Hematopoietic multipotent progenitor cell treated with erythropoietin and hydrocortisone succinate and interleukin-3 and kit ligand, for 6 days (in vitro differentiated cells): ENCODE measurements at regions not wholly inside any gene's neighbourhood (a gene's known extent, or its start where the extent isn't known, plus 50 kb on each side); places are given as distances from the start of the nearest gene placed in this dataset.
A peak's percentile ranks its signal among the peaks of the same experiment; 100 is the strongest.
"Not testable (repeated sequence)": the region's sequence is repeated elsewhere in the genome, so short reads cannot be mapped to it uniquely, and the experiment has no call there.

ENCODE experiments used
- DNase-seq: peaks from one replicate; pipeline ENCODE4 v3.0.0-alpha.2; 2015

DNA sequence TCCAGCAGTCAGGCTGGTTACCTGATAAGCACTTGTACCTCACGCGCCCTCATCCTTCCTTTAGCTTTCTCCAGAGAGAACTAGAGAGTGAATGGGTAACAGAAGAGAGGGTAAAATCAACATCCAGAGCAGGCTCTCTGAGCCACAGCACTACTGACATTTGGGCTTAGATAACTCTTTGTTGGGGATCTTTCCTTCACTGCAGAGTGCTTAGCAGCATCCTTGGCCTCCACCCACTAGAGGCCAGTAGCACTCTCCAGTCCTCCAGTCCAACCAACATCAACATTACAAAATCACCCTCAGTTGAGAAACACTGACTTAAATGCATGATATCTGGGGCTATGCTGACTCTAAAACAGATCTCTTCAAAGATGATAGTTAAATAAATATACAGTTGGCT, 220.7 kb downstream of the TACR3 start:
- no peak for DNase-seq

- DNase-seq, result no peak
Observed at GRCh38 chr4:103498161-103499070, 221.4 kb downstream of the TACR3 start.

DNA sequence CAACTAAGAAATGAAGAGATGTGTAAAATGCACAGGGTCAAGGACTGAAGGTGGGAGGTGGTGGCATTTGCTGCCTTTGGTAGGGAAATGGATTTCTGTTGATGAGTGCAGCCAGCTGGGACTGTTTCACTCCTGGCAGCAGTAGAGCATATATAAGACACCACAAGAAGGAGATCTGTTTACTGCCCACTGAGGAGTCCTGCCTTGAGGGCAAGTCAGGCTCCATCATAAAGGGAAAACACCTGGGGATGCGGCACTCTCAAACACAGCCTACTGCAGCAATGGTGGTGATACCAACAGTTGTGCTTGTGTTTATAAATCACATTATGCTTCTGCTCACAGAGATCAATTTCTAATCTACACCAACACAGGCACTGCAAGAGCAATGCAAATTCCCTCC, 222.1 kb downstream of the TACR3 start:
- DNase-seq, result no peak

GRCh38 chr4:103496800-103497199, 223.0 kb downstream of the TACR3 start:
- no peak for DNase-seq

DNA sequence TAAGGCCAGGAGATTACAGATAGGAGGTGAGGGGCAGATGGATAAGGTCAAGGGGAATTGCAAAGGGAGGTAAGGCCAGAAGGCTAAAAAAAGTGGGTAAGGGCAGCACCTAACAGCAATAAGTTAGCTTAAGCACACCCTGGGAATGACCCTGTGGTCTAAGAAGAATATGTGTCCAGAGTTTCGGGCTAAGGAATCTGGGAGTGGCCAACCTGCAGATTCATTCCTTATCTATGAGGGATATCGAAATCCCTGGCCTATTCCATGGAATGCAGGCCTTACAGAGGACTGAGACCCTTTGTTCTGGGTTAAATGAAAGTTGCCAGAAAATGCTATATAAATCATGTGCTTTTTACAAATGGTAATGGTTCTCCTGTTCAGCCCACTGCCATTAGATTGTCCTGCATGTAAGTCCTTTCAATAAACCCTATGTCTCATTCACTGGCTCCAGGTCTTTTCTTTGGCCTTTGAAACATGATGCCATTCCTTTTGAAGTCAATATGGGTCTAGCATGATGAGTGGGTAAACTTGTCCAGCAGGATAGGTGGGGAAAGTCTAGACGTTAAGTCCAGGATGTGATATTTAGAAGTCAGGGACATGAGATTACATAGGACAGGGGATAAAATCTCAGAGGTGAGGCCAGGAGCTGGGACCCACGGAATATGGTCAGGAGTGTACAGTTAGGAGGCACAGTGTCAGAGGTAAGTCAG, 226.2 kb downstream of the TACR3 start:
- no peak for DNase-seq

GRCh38 chr4:103485296-103485695, 234.5 kb downstream of the TACR3 start:
- DNase-seq, result not testable (repeated sequence)

- no peak for DNase-seq
Observed at GRCh38 chr4:103484521-103484920, 235.3 kb downstream of the TACR3 start.

GRCh38 chr4:103482893-103483292, 236.9 kb downstream of the TACR3 start:
- DNase-seq, result no peak

DNA sequence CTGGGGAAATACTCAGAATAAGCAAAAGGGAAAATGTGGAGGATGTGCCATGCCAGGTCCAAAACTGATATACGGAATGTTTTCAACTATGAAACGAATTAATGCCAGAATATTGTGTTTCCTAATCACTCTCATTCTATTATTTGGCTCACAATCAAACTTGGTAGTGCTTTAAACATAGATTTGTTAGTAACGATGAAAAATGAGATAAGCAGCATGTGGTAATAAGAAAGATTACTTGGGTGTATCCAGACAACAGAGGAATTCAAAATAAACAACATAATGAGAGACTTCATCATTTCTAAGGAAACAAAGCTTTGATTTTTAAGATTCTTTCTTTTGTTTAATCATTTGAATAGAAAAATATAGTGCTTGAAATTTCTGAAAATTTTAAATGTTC, 237.3 kb downstream of the TACR3 start:
- DNase-seq, result no peak

- peak; percentile 3 for DNase-seq
Observed at GRCh38 chr4:103478734-103479133, 241.1 kb downstream of the TACR3 start.

DNA sequence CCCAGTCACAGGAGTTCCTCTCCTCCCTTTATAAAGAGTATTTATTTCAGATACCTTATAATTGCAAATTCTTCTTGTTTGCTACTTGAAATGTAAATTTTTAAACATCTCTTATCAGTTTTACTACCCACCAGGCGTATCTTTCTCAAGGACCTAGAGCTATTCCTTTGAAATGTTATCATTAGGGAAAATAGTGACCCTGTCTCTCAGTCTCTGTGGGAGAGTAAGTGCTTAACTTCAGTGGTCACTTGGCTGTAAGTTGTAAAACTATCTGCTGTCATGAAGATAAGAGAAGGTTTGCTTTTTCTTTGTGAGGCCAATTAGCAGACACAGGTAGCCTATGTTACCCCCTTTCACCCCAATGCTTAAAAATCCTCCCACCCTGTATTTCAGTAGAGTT, 241.6 kb downstream of the TACR3 start:
- no peak for DNase-seq

GRCh38 chr4:103457566-103457965, 259.4 kb upstream of the CENPE start:
- no peak for DNase-seq

GRCh38 chr4:103451341-103451740, 253.2 kb upstream of the CENPE start:
- DNase-seq, result no peak

DNA sequence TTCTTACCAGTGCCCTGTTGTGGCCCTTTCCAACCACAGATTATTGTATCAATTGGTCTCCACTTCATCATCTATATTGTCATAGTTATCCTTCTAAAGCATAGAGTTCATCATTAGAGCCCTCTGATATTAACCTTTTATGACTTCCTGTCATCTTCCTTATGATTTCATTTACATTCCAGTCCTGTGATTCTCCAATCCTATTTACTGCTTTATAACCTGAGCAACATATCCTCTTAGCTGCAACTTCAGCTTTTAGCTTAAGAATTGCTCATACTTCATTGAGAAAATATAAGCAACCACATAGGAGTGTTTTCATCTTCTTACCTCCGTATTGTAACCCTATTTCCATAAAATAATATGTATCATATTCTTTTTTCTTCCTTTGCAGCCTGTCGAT, 252.6 kb upstream of the CENPE start:
- no peak for DNase-seq

DNA sequence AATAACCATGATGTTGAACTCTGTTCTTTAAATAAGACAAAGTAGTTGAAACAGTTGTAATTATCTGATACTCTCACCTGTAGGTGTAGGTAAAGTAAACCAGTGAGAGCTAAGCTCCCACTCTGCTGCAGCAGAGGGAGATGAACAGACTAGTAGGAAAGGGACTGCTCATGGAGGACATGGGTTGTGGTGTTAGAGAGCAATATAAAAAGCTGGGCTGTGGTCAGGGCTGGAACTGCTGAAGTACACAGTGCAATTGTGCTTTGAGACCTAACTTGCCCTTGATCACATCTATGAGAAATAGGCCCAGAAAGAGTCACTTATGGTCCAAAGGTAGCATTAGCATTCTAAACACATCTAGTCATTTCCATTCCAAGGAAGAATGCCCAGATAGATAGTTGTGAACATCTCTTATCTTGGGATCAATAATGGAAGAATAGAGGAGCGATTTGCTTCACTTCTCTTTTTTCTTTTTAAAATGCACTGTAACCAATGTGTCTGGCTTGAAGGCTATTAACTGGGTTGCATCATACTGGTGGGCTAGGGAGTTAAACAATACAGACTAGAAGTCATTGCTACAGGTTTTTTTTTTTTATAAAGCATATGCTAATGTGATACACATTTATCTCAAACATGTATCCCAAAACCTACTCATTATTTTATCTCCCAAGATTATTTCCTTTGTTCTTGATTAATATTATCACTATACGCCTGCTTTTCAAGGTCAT, 251.3 kb upstream of the CENPE start:
- DNase-seq, result no peak

- DNase-seq, result no peak
Observed at GRCh38 chr4:103445377-103445776, 247.2 kb upstream of the CENPE start.

- DNase-seq, result no peak
Observed at GRCh38 chr4:103443324-103443723, 245.2 kb upstream of the CENPE start.

GRCh38 chr4:103429283-103429682, 231.1 kb upstream of the CENPE start:
- peak; percentile 1 for DNase-seq

- DNase-seq, result no peak
Observed at GRCh38 chr4:103425406-103425805, 227.3 kb upstream of the CENPE start.

DNA sequence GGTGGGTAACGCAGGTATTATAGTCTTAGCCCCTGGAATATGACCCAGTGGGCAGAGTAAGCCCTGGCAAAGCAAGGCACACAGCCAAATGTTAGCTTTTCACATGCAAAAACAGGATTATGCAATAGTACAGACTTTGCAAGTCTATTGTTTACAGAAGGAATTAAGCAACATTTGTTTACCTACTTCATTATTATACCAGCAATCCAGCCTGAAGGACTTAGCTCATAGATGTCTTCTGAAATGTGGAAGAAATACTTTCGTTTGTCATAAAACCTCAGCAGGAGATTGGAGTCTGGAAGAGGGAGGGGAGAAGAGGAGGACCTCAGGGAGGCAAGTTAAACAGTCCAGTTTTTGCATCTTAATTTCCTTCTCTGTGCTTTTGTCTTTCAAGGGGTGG, 226.7 kb upstream of the CENPE start:
- no peak for DNase-seq

GRCh38 chr4:103423261-103423660, 225.1 kb upstream of the CENPE start:
- no peak for DNase-seq

GRCh38 chr4:103422467-103423219, 224.5 kb upstream of the CENPE start:
- DNase-seq, result no peak

DNA sequence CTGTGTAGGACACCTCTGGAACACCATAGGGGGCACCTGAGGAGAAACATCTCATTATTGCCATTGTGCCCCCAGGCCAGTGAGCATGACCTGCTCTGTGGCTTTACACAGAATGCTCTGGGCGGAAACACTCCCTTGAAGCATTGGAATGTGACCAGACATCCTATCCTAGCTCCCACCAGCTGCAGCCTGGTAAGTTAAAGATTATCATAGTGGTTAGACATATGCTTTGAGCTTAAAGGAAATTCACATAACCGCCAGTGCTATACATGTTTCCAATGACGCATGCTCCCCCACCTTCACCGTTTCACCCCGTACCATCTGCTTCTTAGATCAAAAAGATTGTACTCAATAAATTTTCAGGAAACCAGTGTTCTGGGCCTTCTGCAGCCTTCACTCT, 217.7 kb upstream of the CENPE start:
- no peak for DNase-seq
